ENCODE measurements at regions not wholly inside any gene's neighbourhood (a gene's known extent, or its start where the extent isn't known, plus 50 kb on each side); places are given as distances from the start of the nearest gene placed in this dataset.

- WGBS, 2 donors: 40 to 53% methylated on average over 7 of the region's 7 CpGs
- DNase-seq: no peak
- peaks cover 0 to 12% (median 0%) of the 10 kb centered on the region in 7 donors for H3K27me3 ChIP-seq
- no peak overlapping the region for H3K27ac ChIP-seq
- H3K4me1 ChIP-seq: no peaks in the 10 kb centered on the region
- intact Hi-C loops (cut with DNase I): loop anchor here in 1 of 10 donors (10.0 kb wide), 1 partner anchor 68 kb away; no protein-coding TSS in a partner anchor
- no peak for ATAC-seq
- H3K36me3 ChIP-seq: no peaks in the 10 kb centered on the region
- no peak for TF ChIP-seq CTCF (IDR thresholded peaks at IDR 0.05)
- no peak overlapping the region for H3K4me3 ChIP-seq
- no peaks in the 10 kb centered on the region for H3K9me3 ChIP-seq
These were observed 65.0 kb upstream of the SEMA6D start for GRCh38 chr15:47652328-47652727.

GRCh38 chr15:47652844-47653243, 64.5 kb upstream of the SEMA6D start:
- TF ChIP-seq CTCF (IDR thresholded peaks at IDR 0.05): no peak
- DNase-seq (no peak), ATAC-seq (no peak)
- Histone ChIP-seq H3K27ac (no peak overlapping the region), H3K4me3 (no peak overlapping the region), H3K36me3 (no peaks in the 10 kb centered on the region), H3K27me3 (peaks cover 0 to 12% (median 0%) of the 10 kb centered on the region in 7 donors), H3K4me1 (no peaks in the 10 kb centered on the region), H3K9me3 (no peaks in the 10 kb centered on the region)
- intact Hi-C loops (cut with DNase I): loop anchor here in 1 of 10 donors (10.0 kb wide), 1 partner anchor 68 kb away; no protein-coding TSS in a partner anchor
- 55 to 75% methylated on average over 2 of the region's 2 CpGs for WGBS, 2 donors

GRCh38 chr15:47661661-47662180, 55.6 kb upstream of the SEMA6D start:
- DNase-seq: no peak
- H3K4me3 ChIP-seq: no peak overlapping the region
- no peaks in the 10 kb centered on the region for H3K27me3 ChIP-seq
- H3K27ac ChIP-seq: no peak overlapping the region
- intact Hi-C loops (cut with DNase I): no loop called here
- WGBS, 2 donors: 93 to 97% methylated on average over 5 of the region's 5 CpGs
- H3K9me3 ChIP-seq: no peaks in the 10 kb centered on the region
- H3K4me1 ChIP-seq: peaks cover 0 to 8% (median 0%) of the 10 kb centered on the region in 9 donors
- ATAC-seq: no peak
- no peak for TF ChIP-seq CTCF (IDR thresholded peaks at IDR 0.05)
- no peaks in the 10 kb centered on the region for H3K36me3 ChIP-seq

GRCh38 chr15:47663101-47663500, 54.2 kb upstream of the SEMA6D start:
- Histone ChIP-seq H3K27me3 (no peaks in the 10 kb centered on the region), H3K4me3 (no peak overlapping the region), H3K4me1 (peaks cover 0 to 8% (median 0%) of the 10 kb centered on the region in 9 donors), H3K27ac (no peak overlapping the region), H3K36me3 (no peaks in the 10 kb centered on the region), H3K9me3 (no peaks in the 10 kb centered on the region)
- no peak for ATAC-seq
- no peak for TF ChIP-seq CTCF (IDR thresholded peaks at IDR 0.05)
- WGBS, 2 donors: 44 to 67% methylated on average over 2 of the region's 2 CpGs
- DNase-seq: no peak
- intact Hi-C loops (cut with DNase I): no loop called here

Data from heart right ventricle (tissue), 16 donors.